Right lung (tissue), 2 donors: ENCODE measurements at regions not wholly inside any gene's neighbourhood (a gene's known extent, or its start where the extent isn't known, plus 50 kb on each side); places are given as distances from the start of the nearest gene placed in this dataset.

ENCODE experiments used
- DNase-seq, 2 donors: peaks; one replicate each; pipeline ENCODE4 v3.0.0-alpha.2; 2013

GRCh38 chr10:117670116-117670904, 127.8 kb downstream of the EMX2 start:
- DNase-seq, result no peak

DNA sequence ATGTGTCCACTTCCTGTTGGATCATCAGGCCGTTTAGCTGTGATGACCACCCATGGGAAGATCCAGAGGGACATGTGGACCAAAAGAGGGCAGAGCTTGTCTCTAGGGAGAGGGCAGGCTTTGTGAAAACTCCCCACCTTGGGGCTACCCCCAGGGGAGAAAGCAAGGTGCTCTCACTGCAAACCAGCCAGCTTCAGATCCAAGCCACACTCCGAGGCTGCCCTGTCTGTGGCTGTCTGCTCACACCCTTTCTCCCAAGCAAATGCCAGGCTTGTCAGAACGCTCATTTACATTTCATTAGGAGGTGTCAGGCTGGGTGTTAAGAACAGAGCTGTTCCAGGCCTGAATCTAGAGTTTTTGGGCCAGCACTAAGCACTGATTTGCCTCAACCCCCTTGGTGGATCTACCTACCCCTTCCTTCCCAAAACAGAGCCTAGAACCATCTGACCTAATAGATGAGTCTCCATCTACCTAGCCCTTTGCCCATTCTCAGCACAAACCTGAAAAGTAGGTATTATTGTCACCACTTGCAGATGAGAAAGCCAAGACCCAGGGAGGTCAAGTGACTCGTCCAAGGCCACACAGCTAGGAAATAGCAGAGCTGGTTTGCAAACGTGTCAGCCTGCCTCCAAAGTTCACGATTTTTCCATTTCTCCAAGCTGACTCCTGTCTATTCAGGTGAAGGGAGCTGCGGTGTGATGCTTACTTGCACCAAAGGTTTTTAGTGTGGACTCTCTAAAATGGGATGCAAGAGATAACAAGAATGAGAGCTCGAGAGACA, 130.9 kb downstream of the EMX2 start:
- no peak for DNase-seq

- DNase-seq, result no peak
These were observed 131.7 kb downstream of the EMX2 start for GRCh38 chr10:117674201-117674600.

GRCh38 chr10:117674646-117675045, 132.1 kb downstream of the EMX2 start:
- DNase-seq, result no peak

GRCh38 chr10:117675514-117676055, 133.0 kb downstream of the EMX2 start:
- no peak for DNase-seq

DNA sequence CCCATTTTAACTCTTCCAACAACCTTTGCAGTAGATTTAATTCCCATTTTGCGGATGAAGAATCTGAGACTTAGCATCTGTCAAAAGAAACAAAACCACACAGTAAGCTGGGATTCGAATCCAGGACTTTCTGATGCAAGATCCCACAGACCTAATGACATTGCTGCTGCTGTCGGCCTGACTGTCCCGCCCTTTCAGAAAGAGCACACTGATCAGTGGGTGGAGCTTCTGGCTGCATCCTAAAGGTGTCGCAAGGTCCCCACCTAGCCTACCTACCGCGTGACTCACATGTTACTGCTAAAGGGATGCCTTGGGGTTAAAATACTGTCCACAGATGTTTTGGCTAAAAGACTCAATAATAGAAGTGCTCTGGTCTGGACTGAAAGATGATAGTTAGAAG, 134.7 kb downstream of the EMX2 start:
- no peak for DNase-seq

DNA sequence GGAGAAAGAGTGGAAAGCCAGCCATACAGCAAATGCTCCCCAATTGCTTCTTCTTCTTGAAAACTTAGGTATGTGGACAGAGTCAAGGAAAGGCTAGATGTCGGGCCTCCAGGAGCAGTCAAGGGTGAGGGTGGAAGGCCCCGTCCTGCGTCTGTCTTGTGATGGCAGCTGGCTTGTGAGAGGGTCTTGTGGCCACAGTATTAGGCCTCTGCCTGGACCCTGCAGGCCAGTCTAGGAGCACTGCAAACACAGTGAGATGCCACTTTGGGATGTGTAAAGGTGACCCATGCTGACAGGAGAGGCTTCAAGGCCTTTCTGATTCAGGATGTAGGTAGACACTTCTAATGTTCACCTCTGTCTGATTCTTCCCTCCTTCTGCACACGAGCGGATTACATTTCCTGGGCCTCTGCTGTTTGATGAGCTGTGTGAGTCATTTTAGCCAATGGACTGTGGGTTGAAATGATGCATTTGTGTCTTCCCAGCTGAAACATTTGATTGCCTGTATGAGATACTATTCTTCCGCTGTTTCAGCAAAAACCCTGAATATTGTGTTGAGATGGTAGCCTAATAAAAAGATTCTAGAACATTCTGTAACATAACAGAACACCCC, 135.4 kb downstream of the EMX2 start:
- no peak for DNase-seq

- no peak for DNase-seq
These were observed 138.1 kb downstream of the EMX2 start for GRCh38 chr10:117680601-117681000.

DNA sequence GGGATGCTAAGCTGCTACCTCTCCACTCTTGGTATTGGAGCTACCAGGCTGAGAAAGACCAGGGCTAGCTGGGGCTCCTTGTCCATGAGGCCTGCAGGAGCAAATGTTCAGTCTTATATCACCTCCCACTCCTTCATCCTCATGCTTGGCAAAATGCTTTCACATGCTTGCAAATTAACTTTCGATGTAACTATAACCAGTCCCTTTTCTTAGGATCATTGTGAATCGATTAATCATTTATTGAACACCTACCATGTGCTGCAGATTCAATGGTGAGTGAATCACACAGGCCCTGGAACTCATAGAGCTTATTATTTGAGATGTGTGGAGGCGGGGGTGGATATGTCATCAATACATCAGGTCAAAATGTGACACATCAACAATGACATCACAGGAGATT, 138.6 kb downstream of the EMX2 start:
- DNase-seq, result no peak

DNA sequence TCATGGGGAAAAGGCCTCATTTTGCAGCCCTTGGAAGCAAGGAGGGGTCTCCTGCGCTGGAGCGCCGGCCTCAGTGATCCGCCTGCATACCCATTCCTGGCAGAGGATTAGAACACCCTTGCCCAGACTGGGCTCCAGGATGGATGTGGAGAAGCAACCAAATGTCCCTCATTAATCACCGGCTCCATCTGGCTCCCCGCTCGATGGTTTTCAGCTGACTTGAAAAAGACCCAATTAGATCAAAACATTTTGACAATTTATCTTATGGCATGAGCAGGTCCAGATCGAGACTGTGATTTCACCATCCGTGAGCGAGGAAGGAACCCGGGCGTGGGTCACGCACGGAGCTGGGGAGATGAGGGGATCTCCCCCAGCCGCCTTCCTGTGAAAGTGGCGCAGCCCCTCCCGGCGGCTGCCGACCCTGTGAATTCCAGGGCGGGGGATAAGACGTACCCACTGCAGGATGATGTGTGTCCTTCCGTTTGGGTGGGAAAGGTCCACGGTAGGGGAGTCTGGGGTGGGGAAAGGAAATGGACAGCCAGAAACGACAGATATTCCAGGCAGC, 141.6 kb downstream of the EMX2 start:
- no peak for DNase-seq

- peak; percentile 22 to 23 for DNase-seq
These were observed 142.2 kb downstream of the EMX2 start for GRCh38 chr10:117684672-117685211.

- no peak for DNase-seq
These were observed 142.9 kb downstream of the EMX2 start for GRCh38 chr10:117685431-117685830.

DNA sequence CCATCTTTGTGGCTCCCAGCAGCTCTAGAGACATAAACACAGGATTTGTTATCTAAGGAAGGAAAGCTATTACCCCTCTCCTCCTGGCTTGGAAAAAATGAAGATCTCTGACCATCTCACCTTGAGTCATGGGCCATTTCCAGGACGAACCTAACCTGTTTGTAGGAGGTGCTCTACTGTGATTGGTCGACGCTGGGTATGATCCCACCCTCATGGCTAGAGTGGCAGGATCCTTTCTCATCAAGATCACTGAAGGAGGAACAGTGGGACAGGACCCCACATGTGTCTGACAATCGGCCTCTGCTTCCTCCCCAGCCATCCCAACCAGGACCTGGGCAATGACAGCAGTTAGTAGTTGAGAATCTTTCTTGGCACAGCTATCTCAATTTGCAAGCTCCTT, 144.1 kb downstream of the EMX2 start:
- no peak for DNase-seq

- DNase-seq, result no peak
These were observed 145.8 kb downstream of the EMX2 start for GRCh38 chr10:117688358-117688757.

GRCh38 chr10:117689566-117689965, 147.0 kb downstream of the EMX2 start:
- DNase-seq, result no peak

- no peak for DNase-seq
These were observed 147.8 kb downstream of the EMX2 start for GRCh38 chr10:117690359-117690758.

DNA sequence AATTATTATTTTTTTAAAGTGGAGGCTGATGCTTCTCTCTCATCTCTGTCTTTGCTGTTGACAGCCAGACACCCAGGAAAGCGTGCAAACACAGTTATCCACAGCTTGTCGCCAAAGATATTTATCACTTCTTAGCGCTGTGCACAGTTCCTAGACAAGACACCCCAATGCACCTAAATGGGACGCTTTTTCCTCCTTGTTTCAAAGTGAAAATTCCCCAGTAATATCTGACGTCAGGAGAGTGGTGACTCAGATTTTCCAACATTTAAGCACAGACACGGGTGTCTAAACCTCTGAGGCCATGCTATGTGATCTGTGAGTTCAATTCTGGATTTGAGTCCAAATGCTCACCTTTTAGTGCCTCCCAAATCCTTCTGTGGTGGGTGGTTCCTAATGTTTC, 151.6 kb downstream of the EMX2 start:
- no peak for DNase-seq

DNA sequence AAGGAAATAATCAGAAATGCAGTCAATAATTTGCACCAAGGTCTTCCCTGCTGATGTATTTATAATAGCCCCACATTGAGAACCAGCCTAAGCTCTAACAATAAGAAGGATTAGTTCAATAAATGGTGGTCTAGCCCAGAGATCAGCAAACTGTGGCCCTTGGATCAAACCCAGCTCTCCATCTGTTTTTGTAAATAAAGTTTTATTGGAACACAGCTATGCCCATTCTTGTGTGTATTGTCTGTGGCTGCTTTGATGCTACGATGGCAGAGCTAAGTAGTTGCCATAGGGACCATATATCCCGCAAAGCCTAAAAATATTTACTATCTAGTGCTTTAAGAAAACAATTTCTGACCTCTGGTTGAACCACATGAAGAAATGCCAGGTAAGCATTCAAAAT, 154.9 kb downstream of the EMX2 start:
- DNase-seq, result no peak

DNA sequence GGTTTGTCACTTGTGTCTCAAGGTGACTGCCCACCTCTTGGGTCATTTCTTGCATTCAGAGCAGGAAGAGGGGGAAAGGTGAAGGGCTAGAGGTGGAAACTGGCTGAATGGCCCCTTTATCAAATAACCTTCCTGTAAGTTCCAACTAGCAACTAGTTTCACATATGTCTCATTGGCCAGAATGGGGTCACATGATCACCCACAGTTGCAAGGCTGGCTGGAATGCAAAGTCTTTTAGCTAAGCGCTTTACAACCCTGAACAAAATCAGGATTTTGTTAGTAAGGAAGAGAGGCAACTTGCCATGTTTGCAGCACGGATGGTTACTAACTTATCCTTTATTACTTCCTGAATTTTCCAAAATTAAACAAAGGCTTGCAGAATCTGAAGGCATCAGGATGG, 156.3 kb downstream of the EMX2 start:
- DNase-seq, result no peak

GRCh38 chr10:117699436-117700075, 157.0 kb downstream of the EMX2 start:
- DNase-seq, result no peak

DNA sequence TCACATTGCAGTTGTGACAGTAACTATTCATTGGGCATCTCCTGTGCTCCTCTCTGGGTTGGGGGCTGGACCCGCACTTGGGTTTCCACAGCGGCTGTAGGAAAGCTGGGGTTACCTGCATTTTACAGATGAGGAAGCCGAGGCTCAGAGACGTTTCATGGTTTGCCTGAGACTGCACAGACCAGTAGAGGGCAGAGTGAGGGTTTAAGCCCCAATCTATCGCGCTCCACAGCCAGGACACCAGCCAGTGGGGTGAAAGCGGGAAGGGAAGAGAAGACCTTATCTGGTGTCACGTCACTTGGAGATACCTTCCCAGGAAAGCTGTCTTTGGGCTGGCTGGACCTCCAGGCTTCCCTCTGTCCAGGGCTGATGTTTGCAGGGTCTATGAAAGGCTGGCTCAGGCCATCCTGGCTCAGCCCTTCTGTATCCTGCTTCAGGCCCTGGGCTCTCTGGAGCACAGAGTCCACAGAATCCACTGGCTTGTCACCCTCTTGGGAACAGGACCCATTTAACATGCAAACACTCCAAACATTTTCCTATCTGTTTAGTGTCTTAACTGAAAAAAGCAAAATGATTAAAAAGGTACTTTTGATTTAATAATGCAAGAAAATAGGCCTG, 167.7 kb downstream of the EMX2 start:
- no peak for DNase-seq
